ENCODE measurements at regions not wholly inside any gene's neighbourhood (a gene's known extent, or its start where the extent isn't known, plus 50 kb on each side); places are given as distances from the start of the nearest gene placed in this dataset.

GRCh38 chr6:149186873-149187272 lies 130.6 kb upstream of the TAB2 start:
- FAIRE-seq, result no peak
- CTCF ChIA-PET (ENCODE audit: low intra/inter-chr PET ratio), result no interaction called here

More at GRCh38 chr6:149186873-149187272, 130.6 kb upstream of the TAB2 start:
- H3K9me1 ChIP-seq (ENCODE audit: control insufficient read depth, insufficient read depth, low read length), result no peaks in the 10 kb centered on the region
- no peak for TF ChIP-seq GATAD2B (IDR thresholded peaks at IDR 0.05; ENCODE audit: borderline replicate concordance)
- TF ChIP-seq TOE1 (IDR thresholded peaks at IDR 0.05; ENCODE audit: borderline replicate concordance), result peak; percentile 34; the same call in 1 of the 2 replicates
- TF ChIP-seq TOE1 (CRISPR knock-in tag; IDR thresholded peaks at IDR 0.05; ENCODE audit: borderline replicate concordance, low read depth), result no peak
- TF ChIP-seq IRF9 (tag; IDR thresholded peaks at IDR 0.05), result no peak
- TF ChIP-seq CBFA2T2 (conservative IDR thresholded peaks at IDR 0.05), result 0 out of 2 replicates have a peak, but pooled peaks have one; percentile 7
- TF ChIP-seq TFE3 (CRISPR knock-in tag; IDR thresholded peaks at IDR 0.05), result peak; percentile 91
- TF ChIP-seq RAD51 (IDR thresholded peaks at IDR 0.05; ENCODE audit: borderline replicate concordance, low read depth), result 0 out of 2 replicates have a peak, but pooled peaks have one; percentile 24
- no peaks in the 10 kb centered on the region for H3K4me1 ChIP-seq (replicated peaks in 1 of 2; ENCODE audit: control insufficient read depth in 2 of 2, insufficient read depth in 2 of 2, low read length in 2 of 2)
- 0% methylated on average over 2 of the region's 2 CpGs for WGBS (ENCODE audit: insufficient coverage, low coverage, missing lambda C conversion rate)
- no peak overlapping the region for H3K9ac ChIP-seq (ENCODE audit: insufficient read depth in 1 of 2, low read depth in 2 of 2, low read length in 2 of 2)
- no peaks in the 10 kb centered on the region for H3K36me3 ChIP-seq (ENCODE audit: control insufficient read depth, insufficient read depth, low read length)
- H3K27ac ChIP-seq (ENCODE audit: extremely low read depth, low read depth, low read length), result no peak overlapping the region
- H3K4me2 ChIP-seq (ENCODE audit: insufficient read depth, low read length), result no peak overlapping the region
- no peaks in the 10 kb centered on the region for H3K27me3 ChIP-seq (ENCODE audit: control insufficient read depth in 2 of 2, insufficient read depth in 2 of 2, low read length in 2 of 2)
- intact Hi-C loops (cut with micrococcal nuclease), result loop anchor here (5.0 kb wide), 1 partner anchor 105 kb away; no protein-coding TSS in a partner anchor
- no peak overlapping the region for H2AFZ ChIP-seq (ENCODE audit: low read depth, low read length)
- no peaks in the 10 kb centered on the region for H4K20me1 ChIP-seq (replicated peaks; ENCODE audit: control insufficient read depth, insufficient read depth, low read length)
- no peak overlapping the region for H3K4me3 ChIP-seq
- H3K79me2 ChIP-seq (ENCODE audit: control insufficient read depth, insufficient read depth, low read length), result no peaks in the 10 kb centered on the region
- no peaks in the 10 kb centered on the region for H3K9me3 ChIP-seq (replicated peaks; ENCODE audit: control insufficient read depth, insufficient read depth, low read depth, low read length)
- in situ Hi-C loops (cut with MboI), result no loop called here
- ATAC-seq (no peak), DNase-seq (ENCODE audit: extremely low read depth in 1 of 4, low spot score in 3 of 4) (no peak)
- POLR2A ChIA-PET, result no interaction called here
- BruUV-seq (replicated peaks), result no TSS peak
